Activated naive CD4-positive, alpha-beta T cell treated with anti-CD3 and anti-CD28 coated beads, Interleukin-2, amount 50 U/mL, for 24 hours (primary cell): ENCODE measurements at regions not wholly inside any gene's neighbourhood (a gene's known extent, or its start where the extent isn't known, plus 50 kb on each side); places are given as distances from the start of the nearest gene placed in this dataset.

Experiments used
- H3K27ac Mint-ChIP-seq: one replicate; pipeline ENCODE4 v1.8.0; 2021; ENCODE audit warnings: mild to moderate bottlenecking, mixed read lengths
- H3K27me3 Mint-ChIP-seq: one replicate; pipeline ENCODE4 v1.8.0; 2021; ENCODE audit warnings: mixed read lengths
- H3K36me3 Mint-ChIP-seq: one replicate; pipeline ENCODE4 v1.8.0; 2021; ENCODE audit warnings: mixed read lengths
- H3K4me1 Mint-ChIP-seq: one replicate; pipeline ENCODE4 v1.8.0; 2021; ENCODE audit warnings: mixed read lengths
- H3K4me3 Mint-ChIP-seq: one replicate; pipeline ENCODE4 v1.8.0; 2021; ENCODE audit warnings: mild to moderate bottlenecking, mixed read lengths
- H3K9me3 Mint-ChIP-seq: one replicate; pipeline ENCODE4 v1.8.0; 2021; ENCODE audit warnings: mixed read lengths

DNA sequence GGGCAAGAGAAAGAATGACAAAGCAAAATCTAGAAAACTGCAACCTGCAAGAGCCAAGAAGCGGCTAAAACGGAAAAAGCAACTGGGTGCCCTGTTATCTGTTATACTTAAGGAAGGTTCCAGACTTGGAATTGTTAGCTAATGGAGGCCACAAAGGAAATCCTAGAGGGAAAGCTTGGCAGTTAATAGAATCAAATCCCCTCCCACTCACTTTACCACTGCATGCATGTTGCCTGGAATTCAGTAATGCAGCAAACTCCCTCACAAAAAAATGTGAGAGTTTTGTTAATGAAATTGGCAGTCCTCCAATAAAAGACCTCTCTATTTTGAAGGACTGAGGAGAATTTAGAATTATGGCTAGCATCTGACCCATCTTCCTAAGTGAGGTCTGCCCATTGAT is 164.2 kb upstream of the SOX5 start:
- H3K36me3 Mint-ChIP-seq = no peaks in the 10 kb centered on the region
- no peaks in the 10 kb centered on the region for H3K27me3 Mint-ChIP-seq
- no peak overlapping the region for H3K27ac Mint-ChIP-seq
- H3K4me3 Mint-ChIP-seq = no peak overlapping the region
- no peaks in the 10 kb centered on the region for H3K4me1 Mint-ChIP-seq
- H3K9me3 Mint-ChIP-seq = no peaks in the 10 kb centered on the region

DNA sequence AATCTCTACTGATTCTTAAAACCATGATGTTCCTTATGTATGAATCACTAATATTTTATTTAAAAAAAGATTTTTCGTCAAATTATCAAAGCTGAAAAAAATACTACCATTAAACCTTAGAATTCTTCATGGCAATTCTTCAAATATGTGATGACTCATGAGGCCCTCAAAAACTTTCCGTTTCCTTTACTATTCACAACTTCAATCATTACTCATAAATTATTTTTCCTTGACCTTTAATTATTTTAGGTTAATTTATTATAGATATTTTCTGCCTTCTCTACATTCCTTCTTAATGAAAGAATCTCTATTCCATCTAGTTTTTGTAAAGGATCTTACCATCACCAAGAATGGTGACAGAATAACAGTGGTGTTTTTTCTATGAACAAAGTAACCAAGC is 162.1 kb upstream of the SOX5 start:
- Mint-ChIP-seq H3K4me1 (no peaks in the 10 kb centered on the region), H3K27ac (no peak overlapping the region), H3K36me3 (no peaks in the 10 kb centered on the region), H3K9me3 (no peaks in the 10 kb centered on the region), H3K4me3 (no peak overlapping the region), H3K27me3 (no peaks in the 10 kb centered on the region)

DNA sequence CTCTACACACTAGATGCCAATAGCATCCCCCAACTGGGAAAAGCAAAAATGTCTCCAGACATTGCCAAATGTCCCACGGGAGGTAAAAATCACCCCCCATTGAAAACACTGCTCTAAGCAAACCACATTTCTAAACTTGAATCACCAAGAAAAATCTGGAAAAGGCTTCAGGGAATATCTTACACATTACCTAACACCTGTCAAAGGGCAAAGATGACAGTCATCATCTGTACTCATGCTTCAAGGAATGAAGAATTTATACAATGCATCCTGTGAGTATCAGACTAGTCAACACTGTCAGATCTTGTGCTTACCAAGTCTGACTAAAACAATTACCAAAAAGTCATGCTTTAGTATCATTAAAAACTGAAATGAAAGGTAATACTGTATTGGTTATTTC is 161.6 kb upstream of the SOX5 start:
- Mint-ChIP-seq H3K27me3 (no peaks in the 10 kb centered on the region), H3K36me3 (no peaks in the 10 kb centered on the region), H3K27ac (no peak overlapping the region), H3K9me3 (no peaks in the 10 kb centered on the region), H3K4me1 (no peaks in the 10 kb centered on the region), H3K4me3 (no peak overlapping the region)

DNA sequence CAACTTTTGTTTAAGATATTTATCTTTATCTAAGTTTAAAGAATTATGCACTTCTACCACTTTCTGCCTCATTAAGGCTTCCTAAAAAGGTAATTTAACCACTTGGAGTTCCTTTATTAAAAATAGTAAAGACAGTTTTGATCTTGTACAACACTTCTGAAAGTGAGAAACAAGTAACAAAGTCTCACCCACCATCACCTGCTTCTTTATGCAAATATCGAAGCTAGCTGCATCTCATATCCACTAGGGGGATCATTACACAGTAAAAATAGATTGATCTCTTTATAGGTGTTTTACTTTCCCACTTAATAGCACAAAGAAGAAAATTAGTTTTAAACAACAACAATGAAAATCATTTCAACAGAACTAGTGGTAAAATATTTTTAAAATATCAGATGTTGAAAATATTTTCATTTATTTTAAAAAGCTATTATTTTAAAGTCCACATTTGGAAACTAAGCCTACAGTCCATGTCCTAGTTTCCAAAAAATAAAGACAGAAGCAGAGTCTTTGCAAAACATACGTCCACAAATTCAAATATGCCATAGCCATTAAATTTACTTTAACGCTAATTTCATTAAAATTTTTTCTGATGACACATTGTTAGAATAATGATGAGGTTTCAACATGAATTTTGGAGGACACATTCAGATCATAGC is 160.0 kb upstream of the SOX5 start:
- Mint-ChIP-seq H3K27me3 (no peaks in the 10 kb centered on the region), H3K4me1 (no peaks in the 10 kb centered on the region), H3K27ac (no peak overlapping the region), H3K4me3 (no peak overlapping the region), H3K36me3 (no peaks in the 10 kb centered on the region), H3K9me3 (no peaks in the 10 kb centered on the region)

DNA sequence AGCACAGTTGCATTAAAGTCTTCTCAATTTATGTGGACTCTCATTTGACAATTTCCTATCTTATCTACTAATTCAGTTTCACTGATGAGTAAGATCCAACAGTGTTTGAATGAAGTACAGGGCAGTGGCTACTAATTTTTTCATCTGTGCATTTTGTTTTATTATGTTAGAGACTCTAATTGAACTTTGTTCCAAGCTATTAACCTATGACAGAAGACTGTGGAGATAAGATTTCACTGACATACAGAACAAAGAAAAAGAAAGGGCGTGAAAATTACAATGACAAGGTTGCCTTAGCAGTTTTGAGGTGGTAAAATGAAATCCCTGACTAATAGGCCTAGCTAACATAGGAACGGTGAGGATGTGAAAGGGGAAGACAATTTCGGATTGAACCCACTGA is 153.2 kb upstream of the SOX5 start:
- H3K4me3 Mint-ChIP-seq = no peak overlapping the region
- H3K4me1 Mint-ChIP-seq = no peaks in the 10 kb centered on the region
- no peaks in the 10 kb centered on the region for H3K9me3 Mint-ChIP-seq
- no peaks in the 10 kb centered on the region for H3K36me3 Mint-ChIP-seq
- H3K27ac Mint-ChIP-seq = no peak overlapping the region
- H3K27me3 Mint-ChIP-seq = no peaks in the 10 kb centered on the region

DNA sequence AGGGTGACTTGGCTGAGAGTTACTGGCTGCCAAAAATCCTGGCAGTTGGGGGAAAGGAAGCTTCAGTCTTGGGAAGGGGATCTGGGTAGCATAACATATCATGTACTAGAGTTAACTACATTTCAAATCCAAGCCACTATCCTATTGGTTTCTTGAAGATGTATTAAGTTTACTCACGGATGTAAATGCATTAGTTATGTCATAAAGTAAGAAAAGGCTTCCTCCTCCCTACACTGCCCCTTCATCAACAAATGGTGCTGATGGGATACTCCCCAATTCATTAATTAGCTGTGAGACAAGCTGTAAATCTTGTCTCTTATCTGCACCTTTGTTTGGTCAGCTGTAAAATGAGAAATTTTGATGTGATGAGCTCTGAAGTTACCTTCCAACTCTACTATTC is 150.1 kb upstream of the SOX5 start:
- Mint-ChIP-seq H3K27me3 (no peaks in the 10 kb centered on the region), H3K4me3 (no peak overlapping the region), H3K9me3 (peaks cover 3% of the 10 kb centered on the region), H3K36me3 (no peaks in the 10 kb centered on the region), H3K27ac (no peak overlapping the region), H3K4me1 (no peaks in the 10 kb centered on the region)

DNA sequence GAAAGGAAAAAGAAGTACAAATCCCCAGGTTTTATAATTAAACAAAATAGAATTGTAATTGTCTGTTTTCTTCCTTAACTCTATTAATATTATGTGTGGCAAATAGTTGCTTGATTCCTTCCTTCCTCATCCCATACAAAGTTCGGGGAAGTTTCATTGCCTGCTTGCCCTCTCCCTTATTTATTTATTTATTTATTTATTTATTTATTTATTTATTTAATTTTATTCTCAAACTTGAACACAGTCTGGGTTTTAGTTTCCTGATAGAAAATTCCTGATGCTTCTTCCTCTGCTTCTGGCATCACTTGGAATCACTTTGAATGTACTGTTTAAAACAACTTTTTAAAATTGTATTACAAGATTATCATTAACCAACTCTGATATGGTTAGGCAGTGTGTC is 145.8 kb upstream of the SOX5 start:
- Mint-ChIP-seq H3K27me3 (no peaks in the 10 kb centered on the region), H3K4me3 (no peak overlapping the region), H3K4me1 (no peaks in the 10 kb centered on the region), H3K36me3 (no peaks in the 10 kb centered on the region), H3K9me3 (peaks cover 5% of the 10 kb centered on the region), H3K27ac (no peak overlapping the region)

DNA sequence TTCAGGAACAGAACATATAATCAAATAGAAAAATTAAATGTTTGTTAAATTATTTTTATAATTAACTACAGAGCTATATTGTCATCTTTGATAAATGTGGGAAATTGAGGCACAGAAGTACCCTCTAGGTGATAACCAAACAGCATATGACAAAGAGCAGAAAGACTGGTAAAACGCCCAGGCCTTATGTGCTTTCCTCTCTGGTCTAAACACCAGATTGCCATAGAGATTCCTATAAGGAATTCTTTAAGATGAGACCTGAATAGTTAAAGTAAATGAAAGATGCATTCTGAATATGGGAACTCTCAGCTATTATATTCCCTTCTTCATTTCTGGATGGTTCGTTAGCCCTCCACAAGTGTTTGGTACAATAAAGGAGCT is 140.0 kb upstream of the SOX5 start:
- no peak overlapping the region for H3K4me3 Mint-ChIP-seq
- no peaks in the 10 kb centered on the region for H3K4me1 Mint-ChIP-seq
- H3K27ac Mint-ChIP-seq = no peak overlapping the region
- peaks cover 1% of the 10 kb centered on the region for H3K9me3 Mint-ChIP-seq
- H3K36me3 Mint-ChIP-seq = no peaks in the 10 kb centered on the region
- H3K27me3 Mint-ChIP-seq = no peaks in the 10 kb centered on the region

DNA sequence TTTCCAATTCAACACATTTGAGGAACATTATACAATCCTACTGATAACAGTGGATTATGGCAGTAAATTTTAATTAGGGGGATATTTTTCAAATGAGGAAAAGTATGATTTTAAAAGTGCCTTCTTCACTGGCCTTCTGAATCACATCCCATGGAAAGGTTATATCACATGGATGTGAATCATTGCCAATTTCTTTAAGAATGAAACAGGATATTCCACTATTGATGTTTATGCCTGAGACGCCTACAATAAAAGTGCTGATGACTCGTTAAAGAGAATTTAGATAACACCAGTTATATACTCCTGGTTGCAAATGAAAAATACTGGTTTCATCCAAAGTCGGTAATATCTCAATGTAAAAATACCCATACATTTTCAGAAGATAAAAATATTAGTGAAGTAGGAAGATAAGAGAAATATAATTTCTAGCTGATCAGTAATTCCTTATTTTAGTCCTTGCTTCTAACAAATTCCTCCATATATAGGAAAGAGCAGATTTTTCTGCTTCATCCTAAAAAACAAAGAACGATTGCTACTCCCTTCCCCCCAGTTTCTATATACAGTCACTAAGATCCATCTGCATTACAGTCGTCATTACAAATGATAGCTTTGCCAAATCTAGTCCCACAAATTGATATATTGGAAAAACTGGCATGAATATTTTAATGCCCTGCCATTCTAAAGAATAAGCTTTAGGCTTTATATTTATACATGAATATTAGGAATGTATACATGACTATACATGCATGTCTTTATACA is 139.5 kb upstream of the SOX5 start:
- Mint-ChIP-seq H3K27ac (no peak overlapping the region), H3K27me3 (no peaks in the 10 kb centered on the region), H3K36me3 (no peaks in the 10 kb centered on the region), H3K9me3 (no peaks in the 10 kb centered on the region), H3K4me1 (no peaks in the 10 kb centered on the region), H3K4me3 (no peak overlapping the region)

DNA sequence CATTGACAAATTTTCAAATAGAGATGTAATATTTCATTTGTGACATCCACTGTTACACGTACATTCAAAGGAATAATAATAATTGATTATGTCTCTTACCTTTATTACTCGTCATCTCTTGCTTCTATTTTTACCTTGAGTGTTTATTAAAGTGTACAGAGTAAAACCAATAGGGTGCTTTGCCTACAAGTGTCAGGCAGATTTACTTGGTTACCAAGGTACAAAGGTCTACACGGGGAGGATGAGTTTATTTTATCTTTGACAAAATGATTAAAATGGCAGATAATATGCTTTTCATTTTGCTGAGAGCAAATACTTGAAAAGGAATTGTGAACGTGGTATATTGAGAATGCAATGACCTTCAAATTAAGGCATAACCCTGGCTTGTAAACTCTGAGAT is 137.8 kb upstream of the SOX5 start:
- no peak overlapping the region for H3K4me3 Mint-ChIP-seq
- peaks cover 5% of the 10 kb centered on the region for H3K9me3 Mint-ChIP-seq
- H3K27me3 Mint-ChIP-seq = no peaks in the 10 kb centered on the region
- no peaks in the 10 kb centered on the region for H3K4me1 Mint-ChIP-seq
- no peak overlapping the region for H3K27ac Mint-ChIP-seq
- H3K36me3 Mint-ChIP-seq = no peaks in the 10 kb centered on the region

DNA sequence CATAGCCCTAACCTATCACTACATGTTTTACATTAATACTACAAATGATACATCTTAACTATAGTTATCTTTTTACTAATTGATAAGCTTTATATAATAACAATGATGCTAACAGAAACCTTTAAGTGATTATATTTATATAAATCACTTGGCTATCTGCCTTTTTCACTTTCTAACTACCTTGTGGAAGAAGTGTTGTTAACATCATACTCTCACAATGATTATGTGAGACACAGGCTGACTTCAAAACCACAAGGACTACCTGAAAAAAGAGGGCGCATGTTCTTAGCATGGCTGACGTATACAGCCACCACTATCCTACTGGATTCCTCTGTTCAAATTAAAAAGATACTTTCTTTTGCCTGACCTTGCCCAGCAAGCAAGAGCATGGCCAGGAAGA is 135.3 kb upstream of the SOX5 start:
- Mint-ChIP-seq H3K36me3 (no peaks in the 10 kb centered on the region), H3K9me3 (peaks cover 5% of the 10 kb centered on the region), H3K4me3 (no peak overlapping the region), H3K27me3 (no peaks in the 10 kb centered on the region), H3K27ac (no peak overlapping the region), H3K4me1 (no peaks in the 10 kb centered on the region)

DNA sequence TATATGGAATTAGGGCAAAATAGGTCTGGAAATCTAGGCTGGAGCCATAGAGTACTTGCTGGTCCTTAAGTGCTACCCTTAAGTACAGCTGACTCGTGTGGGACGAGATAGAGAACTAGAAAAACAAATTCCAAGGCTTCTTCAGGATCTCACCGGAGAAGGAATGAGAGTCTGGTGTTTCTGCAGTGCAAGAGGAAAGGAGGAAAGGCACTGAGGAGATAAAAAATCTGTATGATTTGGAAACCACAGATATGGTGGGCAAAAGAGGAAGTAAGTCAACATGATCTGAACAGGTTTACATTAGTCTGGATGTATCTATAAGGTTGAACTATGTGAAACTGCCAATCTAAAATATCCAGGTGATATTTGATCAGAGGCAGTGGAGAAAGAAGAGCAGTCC is 134.4 kb upstream of the SOX5 start:
- H3K27ac Mint-ChIP-seq = no peak overlapping the region
- no peaks in the 10 kb centered on the region for H3K4me1 Mint-ChIP-seq
- peaks cover 5% of the 10 kb centered on the region for H3K9me3 Mint-ChIP-seq
- no peaks in the 10 kb centered on the region for H3K27me3 Mint-ChIP-seq
- H3K4me3 Mint-ChIP-seq = no peak overlapping the region
- H3K36me3 Mint-ChIP-seq = no peaks in the 10 kb centered on the region

DNA sequence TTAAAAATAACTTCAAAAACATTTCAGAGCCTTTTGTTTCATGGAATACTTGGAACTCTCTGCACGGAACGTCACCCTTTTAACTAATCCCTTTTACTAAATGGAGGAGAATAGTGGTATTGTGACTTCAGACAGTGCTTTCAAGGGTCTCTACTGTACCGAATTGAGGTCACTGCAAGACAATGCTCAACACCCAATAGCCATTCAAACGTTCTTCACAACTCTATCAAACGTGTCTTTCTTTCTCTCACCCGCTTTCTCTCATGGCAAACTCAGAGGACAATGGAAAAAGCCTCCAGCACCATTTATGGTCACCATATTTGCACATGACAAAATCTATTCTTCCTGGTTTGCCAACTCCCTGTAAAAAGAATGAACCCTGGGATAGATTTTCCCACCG is 132.1 kb upstream of the SOX5 start:
- Mint-ChIP-seq H3K9me3 (peaks cover 10% of the 10 kb centered on the region), H3K27ac (no peak overlapping the region)

DNA sequence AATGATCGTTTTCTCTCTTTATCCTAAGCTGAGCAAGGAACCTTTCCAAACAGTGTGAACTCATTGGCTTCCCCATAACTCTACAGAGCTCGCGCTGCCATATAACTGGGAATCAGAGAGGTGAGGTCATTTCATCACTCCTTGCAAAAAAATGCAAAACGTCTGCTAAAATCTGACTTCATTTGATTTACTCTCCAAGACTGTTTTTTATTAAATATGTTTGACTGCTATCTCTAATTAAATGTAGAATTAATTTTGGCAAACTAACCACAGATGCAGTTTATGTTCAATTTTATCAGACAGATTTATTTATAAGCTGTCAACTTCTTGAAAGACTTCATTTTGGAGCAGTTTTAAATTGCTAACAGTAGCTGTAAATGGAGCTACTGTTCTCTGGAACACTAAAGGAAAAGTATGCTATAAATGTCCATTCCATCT is 131.6 kb upstream of the SOX5 start:
- H3K4me3 Mint-ChIP-seq = no peak overlapping the region
- H3K36me3 Mint-ChIP-seq = no peaks in the 10 kb centered on the region
- peaks cover 13% of the 10 kb centered on the region for H3K9me3 Mint-ChIP-seq
- no peaks in the 10 kb centered on the region for H3K27me3 Mint-ChIP-seq
- no peaks in the 10 kb centered on the region for H3K4me1 Mint-ChIP-seq
- H3K27ac Mint-ChIP-seq = no peak overlapping the region

More for the DNA sequence above, 132.1 kb upstream of the SOX5 start:
- no peaks in the 10 kb centered on the region for H3K27me3 Mint-ChIP-seq
- H3K4me1 Mint-ChIP-seq = no peaks in the 10 kb centered on the region
- no peak overlapping the region for H3K4me3 Mint-ChIP-seq
- H3K36me3 Mint-ChIP-seq = no peaks in the 10 kb centered on the region

DNA sequence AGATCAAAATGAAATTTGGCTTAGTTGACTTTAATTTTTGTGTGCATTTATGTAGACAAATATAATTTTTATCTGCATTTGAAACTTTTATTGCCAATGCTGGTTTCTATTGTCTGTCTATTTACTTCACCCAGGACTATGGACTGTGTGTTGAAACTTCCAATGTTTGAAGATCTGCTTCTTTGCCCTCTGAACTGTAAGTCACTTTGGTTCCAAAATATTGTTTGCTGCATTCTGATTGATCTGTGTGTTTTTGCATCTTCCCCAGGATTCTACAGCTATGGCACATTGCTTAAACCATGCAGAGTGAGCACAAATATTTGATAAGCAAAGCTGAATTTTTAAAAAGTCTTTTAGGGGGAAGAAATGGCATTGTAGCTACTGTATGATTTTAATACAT is 131.0 kb upstream of the SOX5 start:
- Mint-ChIP-seq H3K9me3 (peaks cover 13% of the 10 kb centered on the region), H3K27me3 (no peaks in the 10 kb centered on the region), H3K4me1 (no peaks in the 10 kb centered on the region), H3K4me3 (no peak overlapping the region), H3K27ac (no peak overlapping the region), H3K36me3 (no peaks in the 10 kb centered on the region)

DNA sequence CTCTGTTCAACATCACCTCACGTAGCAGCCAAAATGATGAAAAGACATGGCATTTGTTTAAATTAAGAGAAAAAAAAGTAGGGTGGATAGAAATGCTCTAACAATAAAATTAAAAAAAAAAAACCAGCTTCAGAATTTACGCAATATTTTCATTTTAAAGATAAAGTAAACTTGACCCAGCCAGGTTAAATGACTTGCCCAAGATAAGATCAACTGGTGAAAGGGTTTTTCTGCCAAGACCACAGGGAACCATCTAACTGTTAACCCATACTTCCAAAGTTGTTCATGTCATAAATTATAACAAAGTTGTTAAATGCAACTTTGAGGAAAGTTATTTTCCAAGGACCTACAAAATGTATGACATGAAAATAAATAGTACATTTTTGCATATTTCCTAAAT is 129.6 kb upstream of the SOX5 start:
- Mint-ChIP-seq H3K36me3 (no peaks in the 10 kb centered on the region), H3K4me3 (no peak overlapping the region), H3K4me1 (no peaks in the 10 kb centered on the region), H3K9me3 (peaks cover 13% of the 10 kb centered on the region), H3K27me3 (no peaks in the 10 kb centered on the region), H3K27ac (no peak overlapping the region)

DNA sequence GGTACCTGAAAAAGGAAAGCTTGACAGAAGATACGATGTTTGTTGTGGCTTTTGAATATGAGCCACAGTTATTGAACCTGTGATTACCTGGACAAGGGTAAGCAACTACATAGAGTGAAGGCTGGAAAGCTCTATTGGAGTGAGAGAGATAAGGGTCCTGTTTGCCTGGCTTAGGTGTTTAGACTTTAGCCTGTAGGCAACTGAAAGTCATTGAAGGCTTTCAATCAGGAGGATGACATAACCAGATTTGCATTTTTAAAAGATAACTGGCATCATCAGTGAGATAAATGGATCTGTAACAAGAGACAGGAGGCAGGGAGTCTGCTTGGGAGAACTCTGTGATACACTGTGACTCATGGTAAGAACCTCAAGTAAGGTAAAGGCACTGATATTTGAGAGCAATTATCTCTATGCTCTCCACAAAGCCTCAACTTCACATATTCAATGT is 128.9 kb upstream of the SOX5 start:
- Mint-ChIP-seq H3K4me1 (no peaks in the 10 kb centered on the region), H3K27ac (no peak overlapping the region), H3K36me3 (no peaks in the 10 kb centered on the region), H3K9me3 (peaks cover 12% of the 10 kb centered on the region), H3K4me3 (no peak overlapping the region), H3K27me3 (no peaks in the 10 kb centered on the region)
